CD4-positive, alpha-beta T cell treated with Interleukin-10 for 1 hour (primary cell): ENCODE measurements at regions not wholly inside any gene's neighbourhood (a gene's known extent, or its start where the extent isn't known, plus 50 kb on each side); places are given as distances from the start of the nearest gene placed in this dataset.

Source experiments
- DNase-seq: peaks from one replicate; pipeline ENCODE4 v3.0.0-alpha.2; 2020

DNA sequence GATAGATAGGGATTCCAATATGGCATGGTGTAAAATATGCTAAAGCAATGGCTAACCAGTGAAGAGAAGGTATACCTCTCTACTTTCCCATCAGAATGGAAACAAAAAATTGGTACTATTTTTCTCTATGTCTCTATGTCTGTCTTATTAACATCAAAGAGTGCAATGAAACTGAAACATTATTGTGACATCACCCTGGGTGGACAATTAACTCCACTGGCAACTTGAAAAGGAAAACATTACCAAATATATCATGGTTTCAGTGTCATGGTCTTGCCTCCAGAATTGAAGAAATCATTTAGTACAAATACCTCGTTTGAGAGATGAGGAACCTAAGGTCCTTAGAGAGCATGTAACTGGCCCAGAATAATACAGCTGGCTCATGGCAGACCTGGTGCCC, 1132.5 kb upstream of the MAP3K7 start:
- no peak for DNase-seq

DNA sequence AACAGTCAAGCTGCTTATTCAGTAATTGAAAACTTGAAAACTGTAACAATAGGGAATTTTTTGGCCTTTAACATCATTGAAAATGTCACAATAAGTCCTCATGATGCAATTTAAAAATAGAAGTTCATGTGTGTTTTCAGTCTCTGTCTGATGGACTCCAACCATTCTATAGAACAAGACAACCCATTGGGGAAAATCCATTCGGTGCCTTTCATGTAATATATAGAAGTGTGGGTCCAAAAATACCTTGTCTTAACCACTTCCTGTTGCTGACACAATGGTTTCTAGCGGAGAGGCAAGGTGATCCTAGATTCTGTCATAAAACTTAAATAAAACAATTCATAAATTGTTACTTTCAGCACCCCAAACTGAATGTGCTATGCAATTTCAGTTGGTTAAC, 1131.3 kb upstream of the MAP3K7 start:
- DNase-seq, result no peak

DNA sequence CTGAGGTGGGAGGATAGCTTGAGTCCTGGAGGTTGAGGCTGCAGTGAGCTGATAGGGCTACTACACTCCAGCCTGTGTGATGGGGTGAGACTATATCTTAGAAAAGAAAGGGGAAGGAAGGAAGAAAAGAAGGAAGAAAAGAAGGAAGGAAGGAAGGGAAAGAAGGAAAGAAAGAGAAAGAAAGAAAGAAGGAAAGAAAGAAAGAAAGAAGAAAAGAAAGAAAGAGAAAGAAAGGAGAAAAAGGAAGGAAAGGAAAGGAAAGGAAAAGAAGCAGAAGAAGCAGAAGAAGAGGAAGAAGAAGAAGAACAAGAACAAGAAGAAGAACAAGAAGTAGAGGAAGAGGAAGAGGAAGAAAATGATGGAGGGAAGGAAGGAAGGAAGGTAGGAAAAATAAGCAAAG, 1130.2 kb upstream of the MAP3K7 start:
- no peak for DNase-seq

DNA sequence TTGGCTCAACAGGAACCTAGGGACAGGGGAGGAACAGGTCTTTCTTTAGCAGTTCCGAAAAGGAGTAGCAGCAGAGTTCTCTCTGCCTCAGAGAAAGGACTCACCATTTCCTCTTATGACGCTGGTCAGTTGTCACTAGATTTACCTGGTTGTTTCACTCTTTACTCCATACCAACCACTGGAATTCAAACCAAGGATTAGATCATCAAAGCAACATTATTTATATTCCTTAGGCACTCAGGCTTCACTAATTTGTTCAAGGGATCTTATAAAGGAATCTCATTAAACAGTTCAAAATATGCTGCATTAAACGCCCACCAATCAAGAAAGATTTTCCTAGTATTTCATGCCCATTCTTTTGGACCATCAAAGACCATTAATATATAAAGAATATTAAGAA, 1129.5 kb upstream of the MAP3K7 start:
- no peak for DNase-seq

DNA sequence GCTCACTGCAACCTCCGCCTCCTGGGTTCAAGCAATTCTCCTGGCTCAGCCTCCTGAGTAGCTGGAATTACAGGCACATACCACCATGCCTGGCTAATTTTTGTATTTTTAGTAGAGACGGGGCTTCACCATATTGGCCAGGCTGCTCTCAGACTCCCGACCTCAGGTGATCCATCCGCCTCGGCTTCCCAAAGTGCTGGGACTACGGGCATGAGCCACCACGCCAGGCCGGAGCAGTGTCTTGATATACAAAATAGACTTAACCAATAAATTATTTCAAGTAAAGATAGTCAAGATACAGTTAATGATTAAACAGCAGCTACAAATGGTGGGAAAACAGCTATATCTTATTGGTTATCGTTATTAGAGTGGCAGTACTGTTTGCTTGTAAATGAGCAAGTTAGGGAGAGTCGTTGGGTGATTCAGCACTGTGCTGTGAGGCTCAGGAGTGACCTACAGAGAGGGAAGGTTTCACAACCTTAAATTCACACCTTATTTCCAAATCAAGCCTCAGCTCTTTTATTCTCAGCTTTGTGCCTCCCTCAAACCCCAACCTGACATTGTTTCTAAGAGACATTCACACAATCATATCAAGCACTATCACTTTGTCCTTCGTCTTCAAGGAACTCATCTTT, 1128.4 kb upstream of the MAP3K7 start:
- no peak for DNase-seq

DNA sequence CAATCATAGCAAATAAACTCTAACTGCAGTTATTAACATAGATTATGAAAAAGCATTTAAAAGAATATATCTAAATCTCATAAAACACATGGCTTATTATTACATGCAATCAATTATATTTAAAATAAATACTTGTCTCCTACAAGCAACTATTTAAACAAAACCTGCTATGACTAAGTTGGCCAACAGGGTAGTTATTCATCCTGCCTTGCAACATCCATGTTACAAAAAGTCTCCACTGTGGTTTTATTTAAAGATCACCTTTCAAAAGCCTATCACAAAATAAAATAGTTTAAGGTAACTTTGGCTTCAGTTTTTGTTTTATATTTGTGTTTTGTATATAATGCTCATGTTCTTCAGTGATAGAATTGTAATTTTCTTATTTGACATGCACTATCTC, 1127.0 kb upstream of the MAP3K7 start:
- no peak for DNase-seq

DNA sequence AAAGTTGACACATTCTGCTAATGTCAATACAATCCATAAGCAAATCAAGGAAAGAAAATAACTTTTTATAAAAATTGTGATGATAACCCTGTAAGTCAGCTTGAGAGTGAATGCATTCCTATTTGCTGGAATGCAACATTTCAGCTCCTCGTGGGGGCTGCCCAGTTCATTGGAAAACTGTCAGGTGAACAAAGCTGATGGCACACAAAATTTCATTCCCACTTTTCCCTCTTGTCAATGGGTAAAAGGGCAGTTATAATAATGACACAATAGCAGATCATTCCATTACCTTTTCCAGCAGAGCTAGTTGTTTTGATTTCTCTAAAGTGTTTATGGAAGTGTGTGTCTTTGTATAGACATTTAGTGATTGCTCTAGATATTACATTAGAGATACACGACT, 1124.6 kb upstream of the MAP3K7 start:
- no peak for DNase-seq

DNA sequence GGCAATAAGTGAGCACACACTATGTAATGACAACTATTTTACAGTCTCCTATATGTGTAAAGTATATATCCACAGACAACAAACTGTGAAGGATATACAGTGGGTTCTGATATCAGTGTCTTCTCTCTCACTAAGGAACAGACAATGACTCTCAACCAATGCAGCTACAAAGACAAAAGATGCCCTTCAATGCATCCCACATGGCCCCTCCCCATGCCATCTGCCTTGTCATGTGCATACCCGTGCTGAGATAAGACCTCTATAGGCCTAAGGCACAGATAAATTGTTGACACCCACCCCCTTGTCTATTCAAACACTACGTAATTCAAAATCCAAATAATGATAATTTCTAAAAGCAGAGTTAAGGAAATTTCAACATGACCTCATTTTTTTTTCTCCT, 1123.5 kb upstream of the MAP3K7 start:
- no peak for DNase-seq

DNA sequence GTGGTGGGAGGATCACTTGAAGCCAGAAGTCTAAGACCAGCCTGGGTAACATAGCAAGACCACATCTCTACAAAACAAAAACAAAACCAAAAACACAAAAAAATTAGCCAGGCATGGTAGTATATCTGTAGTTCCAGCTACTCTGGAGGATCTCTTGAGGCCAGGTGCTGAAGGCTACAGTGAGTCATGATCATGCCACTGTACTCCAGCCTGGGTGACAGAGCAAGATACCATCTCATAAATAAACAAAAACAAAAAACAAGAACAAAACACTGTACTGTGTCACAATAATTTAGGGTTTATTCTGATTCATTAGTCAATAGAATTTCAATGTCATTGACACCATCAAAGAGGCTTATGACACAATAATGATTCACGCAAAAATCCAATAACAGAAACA, 1121.7 kb upstream of the MAP3K7 start:
- no peak for DNase-seq

DNA sequence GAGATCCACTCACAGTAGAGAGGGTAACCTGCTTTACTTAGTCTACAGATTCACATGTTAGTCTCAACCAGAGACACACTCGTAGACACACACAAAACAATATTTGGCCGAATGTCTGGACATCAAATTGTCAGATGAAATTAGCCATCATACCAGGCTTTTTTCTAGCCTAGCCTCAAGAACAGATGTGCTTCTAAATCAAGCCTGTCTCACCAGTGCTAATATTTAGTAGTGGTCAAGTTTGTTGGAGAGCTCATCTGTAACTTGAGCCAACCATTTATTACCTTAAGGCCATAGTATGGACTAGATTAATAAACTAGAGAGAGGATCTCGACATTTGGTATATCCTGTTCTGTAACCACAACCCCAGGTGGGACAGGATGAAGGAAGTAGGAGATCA, 1118.8 kb upstream of the MAP3K7 start:
- DNase-seq, result no peak

DNA sequence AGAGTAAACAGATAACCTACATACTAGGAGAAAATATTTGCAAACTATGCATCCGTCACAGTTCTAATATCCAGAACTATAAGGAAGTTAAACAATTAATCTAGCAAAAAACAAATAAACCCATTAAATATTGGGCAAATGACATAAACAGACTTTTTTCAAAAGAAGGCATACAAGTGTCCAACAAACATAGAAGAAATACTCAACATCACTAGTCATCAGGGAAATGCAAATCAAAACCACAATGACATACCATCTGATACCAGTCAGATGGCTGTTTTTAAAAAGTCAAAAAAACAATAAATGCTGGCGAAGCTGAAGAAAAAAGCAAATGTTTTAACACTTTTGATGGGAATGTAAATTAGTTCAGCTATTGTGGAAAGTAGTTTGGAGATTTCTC, 1117.7 kb upstream of the MAP3K7 start:
- no peak for DNase-seq

DNA sequence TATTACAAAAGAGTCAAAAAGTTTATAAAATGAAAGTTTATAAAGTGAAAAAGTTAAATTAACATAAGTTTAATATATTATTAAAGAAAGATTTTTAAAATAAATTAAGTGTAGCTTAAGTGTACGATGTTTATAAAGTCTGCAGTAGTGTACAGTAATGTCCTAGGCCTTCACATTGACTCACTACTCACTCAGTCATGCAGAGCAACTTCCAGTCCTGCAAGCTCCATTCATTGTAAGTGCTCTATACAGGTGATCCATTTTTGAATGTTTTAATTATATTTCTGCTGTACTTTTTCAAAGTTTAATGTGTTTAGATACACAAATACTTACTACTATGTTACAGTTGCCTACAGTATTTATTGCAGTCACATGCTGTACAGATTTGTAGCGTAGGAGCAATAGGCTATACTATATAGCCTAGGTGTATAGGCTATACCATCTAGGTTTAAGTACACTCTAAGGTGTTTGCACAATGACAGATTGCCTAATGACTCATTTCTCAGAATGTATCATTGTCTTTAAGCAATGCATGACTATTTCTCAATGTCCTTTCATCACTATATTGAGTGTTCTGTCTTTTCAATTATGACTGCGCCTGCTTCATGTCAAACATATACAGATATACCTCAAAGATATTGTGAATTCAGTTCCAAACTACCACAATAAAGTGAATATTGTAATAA, 1110.3 kb upstream of the MAP3K7 start:
- no peak for DNase-seq

DNA sequence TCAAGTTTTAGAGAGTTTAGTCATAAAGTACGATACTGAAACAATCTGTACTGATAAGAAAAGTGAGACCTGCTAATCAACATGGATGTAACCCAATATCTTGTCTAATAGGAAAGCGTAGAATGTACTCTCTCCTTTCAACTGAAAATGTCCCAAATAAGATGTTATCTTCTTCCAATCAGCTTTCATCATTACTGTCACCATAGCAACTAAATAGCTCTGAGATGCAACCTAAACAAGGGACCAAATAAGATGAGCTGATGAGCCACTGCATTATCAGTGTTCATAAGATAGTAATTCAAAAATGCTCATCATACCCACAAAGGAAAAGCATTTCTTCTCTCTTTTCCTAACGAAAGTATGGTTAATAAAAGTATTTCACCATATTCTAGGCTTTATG, 1108.3 kb upstream of the MAP3K7 start:
- no peak for DNase-seq

DNA sequence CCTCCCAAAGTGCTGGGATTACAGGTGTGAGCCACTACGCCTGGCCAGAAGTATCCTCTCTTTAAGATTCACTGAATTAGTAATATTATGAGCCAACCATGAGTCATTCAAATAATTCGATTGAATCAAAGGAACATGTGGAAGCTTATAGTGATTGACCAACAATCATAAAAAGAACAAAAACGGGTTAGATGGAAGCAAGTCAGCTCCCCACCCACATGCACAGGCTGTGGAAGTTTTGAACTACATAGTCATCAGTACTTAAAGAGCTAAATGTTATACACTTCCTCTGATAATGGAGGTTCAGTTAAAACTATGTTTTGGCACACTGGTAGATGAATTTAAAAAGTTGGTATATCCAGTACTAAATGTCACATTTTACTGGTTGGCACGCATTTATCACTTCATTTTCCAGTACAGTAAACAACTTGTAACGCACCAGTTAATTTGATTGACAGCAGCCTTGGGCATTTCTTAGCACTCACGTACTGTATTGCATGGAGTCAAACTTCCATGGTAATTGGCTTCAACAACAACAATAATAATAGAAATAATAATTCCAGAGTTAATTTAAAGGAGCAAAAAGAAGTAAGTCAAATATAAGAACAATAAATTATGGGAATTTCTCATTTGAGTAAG, 1107.3 kb upstream of the MAP3K7 start:
- no peak for DNase-seq

DNA sequence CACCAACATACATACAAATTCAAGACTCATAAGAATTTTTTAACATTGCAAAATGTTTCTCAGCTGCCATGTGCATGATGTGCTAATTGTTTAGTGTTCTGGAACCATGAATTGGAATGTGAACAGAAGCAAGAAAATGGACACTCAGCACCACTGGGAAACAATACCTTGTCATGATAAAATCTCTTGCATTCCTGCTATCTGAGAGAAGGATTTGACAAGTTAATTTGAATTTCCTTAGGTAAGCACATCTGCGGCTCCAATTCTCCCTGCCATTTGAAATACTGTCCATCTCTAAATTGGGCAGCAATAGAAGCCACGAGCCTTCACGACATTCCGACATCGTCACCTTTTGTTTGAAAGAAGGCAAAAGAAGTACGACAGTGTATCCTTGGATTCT, 1104.6 kb upstream of the MAP3K7 start:
- DNase-seq, result no peak

DNA sequence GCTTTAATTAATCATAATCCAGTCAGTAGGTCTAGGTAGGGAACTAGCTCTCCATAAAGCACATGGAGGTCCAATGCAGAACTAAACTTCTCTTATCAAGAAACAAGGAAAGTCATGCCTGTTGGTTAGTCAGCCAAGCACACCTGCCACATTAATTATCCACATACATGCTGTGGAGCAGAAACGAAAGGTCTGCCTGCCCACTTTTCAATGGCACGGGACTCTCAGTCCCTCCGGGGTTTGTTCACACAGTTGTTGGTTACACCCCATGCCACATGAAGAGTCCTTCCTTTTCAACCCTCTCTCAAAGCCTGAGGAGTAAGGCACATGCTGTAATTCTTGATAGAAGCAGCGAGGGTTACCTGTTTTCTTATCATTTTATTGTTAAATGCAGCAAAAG, 1096.4 kb upstream of the MAP3K7 start:
- no peak for DNase-seq

DNA sequence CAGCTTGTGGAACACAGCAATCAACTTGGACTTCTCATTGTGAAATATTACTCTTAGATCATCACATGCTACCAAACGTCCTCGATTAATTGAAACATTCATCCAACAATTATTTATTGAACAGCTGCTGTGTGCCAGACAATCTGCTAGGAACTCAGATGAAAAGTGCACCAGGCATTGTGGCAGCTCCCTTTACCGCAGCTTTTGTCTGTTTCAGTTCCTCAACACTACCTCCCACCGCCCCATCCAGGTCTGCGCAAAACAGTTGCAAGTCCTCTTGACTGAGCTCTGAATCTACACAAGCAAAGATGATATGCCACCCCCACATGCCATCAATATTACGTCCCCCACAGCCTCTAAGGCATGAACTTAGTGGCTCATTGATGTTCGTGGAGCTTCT, 1094.4 kb upstream of the MAP3K7 start:
- DNase-seq, result no peak

DNA sequence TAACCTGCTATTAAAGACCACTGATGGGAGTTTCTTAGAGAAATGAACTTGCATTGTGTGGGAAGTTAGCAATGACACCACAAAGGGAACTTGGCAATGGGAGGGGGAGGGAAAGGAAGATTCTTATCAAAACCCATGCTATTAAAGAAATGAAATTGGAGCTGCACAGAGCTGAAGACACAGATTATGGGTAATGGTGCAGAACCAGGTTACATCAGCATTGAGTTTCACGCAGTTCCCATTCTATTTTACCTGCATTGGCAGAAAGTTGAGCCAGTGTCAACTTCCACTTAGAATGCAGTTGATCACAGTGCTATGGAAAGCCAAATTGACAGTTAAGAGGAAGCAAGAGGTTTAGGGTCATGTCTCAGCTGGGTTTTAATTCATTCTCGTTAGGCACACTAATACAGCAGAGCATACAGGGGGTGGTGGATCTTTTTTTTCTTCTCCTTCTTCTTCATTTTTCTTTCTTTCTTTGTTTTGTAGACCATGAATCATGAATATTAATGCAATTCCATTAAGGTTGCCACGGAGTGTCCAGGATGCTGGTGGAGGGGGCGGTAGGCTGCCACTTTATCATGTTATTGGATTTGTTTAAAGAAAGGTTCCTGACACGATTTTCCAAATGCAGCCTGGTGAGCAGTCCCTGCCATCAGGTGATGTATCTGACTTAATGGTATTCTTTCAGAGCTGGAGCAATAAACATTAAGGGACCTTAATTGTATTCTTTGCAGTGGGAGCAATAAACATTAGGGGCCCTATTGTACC, 1092.0 kb upstream of the MAP3K7 start:
- no peak for DNase-seq

DNA sequence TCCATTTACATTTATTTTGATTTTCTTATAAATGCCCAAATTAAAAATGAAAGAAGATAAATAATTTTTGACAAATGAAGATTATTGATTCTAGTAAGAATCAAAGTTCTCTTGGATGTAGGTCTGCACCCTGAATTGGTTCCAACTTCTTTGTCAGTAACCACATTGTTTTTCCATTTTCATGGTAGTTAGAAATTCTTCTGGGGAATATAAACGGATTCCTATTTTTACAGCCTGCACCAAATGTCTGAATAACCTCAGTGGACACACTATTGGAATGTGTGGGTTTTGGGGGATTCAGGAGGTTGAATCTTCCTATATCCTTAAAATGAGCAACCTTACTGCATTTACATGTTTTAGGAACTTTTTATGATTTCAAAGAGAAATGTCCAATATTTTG, 1085.3 kb upstream of the MAP3K7 start:
- DNase-seq, result no peak

DNA sequence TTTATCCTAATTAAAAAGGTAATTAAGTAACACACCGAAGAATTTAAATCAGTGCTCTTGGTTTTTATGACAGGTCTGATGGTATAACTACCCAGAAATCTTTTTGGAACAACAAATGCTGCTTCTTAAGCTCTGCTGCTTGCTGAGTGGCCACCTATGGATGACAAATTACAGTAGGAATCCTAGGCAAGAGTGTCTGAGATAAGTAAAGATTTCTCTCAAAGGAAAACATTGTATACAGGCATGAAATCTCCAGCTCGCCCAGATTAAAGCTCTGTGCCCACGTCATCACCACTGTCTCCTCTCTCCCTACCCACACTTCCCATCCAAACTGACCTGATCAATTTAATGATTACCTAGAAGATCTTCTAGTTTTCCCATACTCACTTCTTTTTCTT, 1083.0 kb upstream of the MAP3K7 start:
- no peak for DNase-seq

DNA sequence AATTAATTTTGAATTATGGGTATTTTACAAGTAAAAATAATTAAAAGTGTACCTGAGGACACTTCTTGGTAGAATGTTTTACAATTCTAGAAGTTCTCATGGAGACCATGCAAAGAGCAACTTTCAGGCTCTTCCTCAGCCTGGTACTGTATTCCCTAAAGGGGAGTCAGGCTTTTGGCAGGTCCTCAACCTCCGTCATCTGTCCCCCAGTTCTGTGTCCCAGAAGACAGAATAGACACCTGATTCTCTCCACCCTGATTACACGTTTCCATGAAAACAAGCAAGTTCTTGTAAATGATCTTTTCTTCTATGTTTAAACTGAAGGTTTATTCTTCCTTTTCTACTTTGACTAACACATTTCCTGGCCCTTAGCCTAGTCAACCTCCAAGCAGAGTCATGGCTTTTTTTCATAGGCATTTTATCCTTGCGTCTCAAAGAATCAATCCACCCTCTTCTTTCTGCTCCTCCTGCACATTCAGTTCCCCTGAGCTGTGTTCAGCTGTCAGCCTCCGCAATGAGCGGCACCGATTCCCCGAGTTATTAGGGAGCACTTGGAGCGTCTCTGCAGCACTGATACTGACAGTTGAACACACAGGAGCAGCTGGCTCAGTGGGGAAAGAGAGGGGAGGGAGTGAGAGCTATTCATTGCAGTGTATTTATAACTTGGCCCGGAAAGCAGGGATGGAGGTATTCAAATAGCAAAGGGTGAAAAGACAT, 1082.4 kb upstream of the MAP3K7 start:
- no peak for DNase-seq

DNA sequence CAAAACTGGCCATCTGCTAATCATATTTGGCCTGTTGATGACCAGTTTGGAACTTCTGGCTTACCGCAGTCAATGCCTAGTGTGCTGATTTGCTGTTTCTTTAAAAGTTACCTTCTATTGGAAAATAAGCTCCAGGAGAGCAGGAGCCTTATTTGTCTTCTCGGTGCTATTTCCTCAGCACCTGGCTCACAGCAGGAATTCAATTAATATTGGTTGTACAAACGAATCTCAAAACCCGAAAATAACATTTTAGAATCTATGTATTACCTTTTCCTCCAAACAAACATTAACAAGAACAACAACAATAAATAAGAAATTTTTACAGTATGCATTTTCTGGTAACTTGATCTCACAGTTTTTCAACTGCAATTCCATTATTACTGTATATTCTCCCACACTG, 1080.7 kb upstream of the MAP3K7 start:
- DNase-seq, result no peak

DNA sequence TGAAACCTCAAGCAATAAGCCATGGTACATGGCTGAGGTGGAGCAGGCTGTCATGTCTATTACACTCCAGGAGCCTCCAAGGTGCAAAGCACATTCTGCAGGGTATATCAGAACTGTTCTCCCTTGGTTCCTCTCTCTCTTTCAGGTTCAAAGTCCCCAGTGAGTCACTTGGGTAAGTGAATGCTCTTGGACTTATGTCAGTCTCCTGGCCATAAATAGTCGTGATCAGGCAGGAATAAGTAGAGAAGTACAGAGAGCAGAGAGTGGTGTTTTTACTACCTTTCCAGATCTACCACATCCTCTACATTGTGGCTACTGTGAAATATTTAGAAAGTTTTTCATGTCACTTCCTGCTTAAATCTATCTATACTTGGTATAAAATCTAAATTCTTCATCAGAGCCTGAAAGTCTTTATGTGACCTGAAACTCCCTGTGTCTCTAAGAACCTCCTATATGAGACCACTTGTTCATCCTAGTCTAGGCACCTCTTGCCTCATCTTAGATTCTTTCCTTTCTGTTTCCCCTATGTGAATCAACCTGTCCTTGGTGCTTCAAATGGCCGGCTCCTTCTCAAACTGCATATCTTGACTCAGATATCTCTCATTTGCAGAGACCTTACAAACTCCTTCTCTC, 1077.6 kb upstream of the MAP3K7 start:
- no peak for DNase-seq
